ENCODE measurements at regions not wholly inside any gene's neighbourhood (a gene's known extent, or its start where the extent isn't known, plus 50 kb on each side); places are given as distances from the start of the nearest gene placed in this dataset.
A peak's percentile ranks its signal among the peaks of the same experiment; 100 is the strongest.

GRCh38 chr14:61193476-61193875 is 87.7 kb downstream of the TMEM30B start:
- TF ChIP-seq, protein P1, sequence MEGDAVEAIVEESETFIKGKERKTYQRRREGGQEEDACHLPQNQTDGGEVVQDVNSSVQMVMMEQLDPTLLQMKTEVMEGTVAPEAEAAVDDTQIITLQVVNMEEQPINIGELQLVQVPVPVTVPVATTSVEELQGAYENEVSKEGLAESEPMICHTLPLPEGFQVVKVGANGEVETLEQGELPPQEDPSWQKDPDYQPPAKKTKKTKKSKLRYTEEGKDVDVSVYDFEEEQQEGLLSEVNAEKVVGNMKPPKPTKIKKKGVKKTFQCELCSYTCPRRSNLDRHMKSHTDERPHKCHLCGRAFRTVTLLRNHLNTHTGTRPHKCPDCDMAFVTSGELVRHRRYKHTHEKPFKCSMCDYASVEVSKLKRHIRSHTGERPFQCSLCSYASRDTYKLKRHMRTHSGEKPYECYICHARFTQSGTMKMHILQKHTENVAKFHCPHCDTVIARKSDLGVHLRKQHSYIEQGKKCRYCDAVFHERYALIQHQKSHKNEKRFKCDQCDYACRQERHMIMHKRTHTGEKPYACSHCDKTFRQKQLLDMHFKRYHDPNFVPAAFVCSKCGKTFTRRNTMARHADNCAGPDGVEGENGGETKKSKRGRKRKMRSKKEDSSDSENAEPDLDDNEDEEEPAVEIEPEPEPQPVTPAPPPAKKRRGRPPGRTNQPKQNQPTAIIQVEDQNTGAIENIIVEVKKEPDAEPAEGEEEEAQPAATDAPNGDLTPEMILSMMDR (IDR thresholded peaks at IDR 0.05; ENCODE audit: extremely low read depth, missing control alignments), result no peak
- DNase-seq (ENCODE audit: low spot score), result no peak

DNA sequence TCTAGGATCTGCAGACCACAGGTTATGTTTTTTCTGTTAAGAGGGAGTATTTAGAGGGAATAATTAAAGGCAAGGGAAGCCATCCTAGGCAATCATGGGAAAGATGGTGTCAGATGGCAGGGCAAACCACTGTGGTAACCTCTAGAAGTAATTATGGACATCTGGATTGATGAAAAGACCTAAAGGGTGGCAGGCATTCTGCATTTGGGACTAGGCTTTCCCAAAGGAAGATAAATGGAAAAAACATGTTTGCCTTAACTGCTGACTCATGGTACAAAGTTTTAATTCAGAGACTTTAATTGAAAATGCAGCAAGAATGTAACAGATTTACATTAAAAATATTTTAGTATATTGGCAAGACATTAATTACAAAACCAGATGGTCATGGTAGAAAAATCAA is 88.1 kb downstream of the TMEM30B start:
- no peak for DNase-seq (ENCODE audit: low spot score)
- TF ChIP-seq, protein P1 (IDR thresholded peaks at IDR 0.05; ENCODE audit: extremely low read depth, missing control alignments), result no peak

- DNase-seq (ENCODE audit: low spot score), result no peak
- TF ChIP-seq, protein P1 (IDR thresholded peaks at IDR 0.05; ENCODE audit: extremely low read depth, missing control alignments), result no peak
These were observed 89.4 kb downstream of the TMEM30B start for GRCh38 chr14:61191733-61192132.

- TF ChIP-seq, protein P1 (IDR thresholded peaks at IDR 0.05; ENCODE audit: extremely low read depth, missing control alignments), result no peak
- no peak for DNase-seq (ENCODE audit: low spot score)
These were observed 90.8 kb downstream of the TMEM30B start for GRCh38 chr14:61190341-61190740.

GRCh38 chr14:61188978-61189808 is 91.9 kb downstream of the TMEM30B start:
- TF ChIP-seq, protein P1 (IDR thresholded peaks at IDR 0.05; ENCODE audit: extremely low read depth, missing control alignments), result peak; percentile 30
- peak; percentile 70 for DNase-seq (ENCODE audit: low spot score)

DNA sequence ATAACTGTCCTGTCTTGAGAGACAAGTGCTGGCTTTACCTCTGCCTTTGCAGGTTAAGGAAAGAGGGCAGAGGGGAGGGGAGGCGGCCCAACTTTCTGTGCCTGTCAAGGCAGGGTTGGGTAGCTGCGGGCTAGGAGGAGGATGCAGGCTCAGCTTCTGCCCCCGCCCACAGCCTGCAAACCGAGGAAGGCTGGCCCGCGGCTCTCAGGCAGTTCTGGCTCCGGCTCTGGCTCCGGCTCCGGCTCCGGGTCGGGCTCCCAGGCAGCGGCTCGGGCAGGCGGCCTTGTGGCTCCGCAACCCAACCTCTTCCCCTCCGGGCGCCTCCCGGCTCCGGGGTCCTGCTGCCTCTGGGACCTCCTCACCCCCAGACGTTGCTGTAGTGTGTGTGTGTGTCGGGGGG is 92.9 kb downstream of the TMEM30B start:
- no peak for DNase-seq (ENCODE audit: low spot score)
- TF ChIP-seq, protein P1 (IDR thresholded peaks at IDR 0.05; ENCODE audit: extremely low read depth, missing control alignments), result no peak

GRCh38 chr14:61187196-61187905 is 93.8 kb downstream of the TMEM30B start:
- TF ChIP-seq, protein P1 (IDR thresholded peaks at IDR 0.05; ENCODE audit: extremely low read depth, missing control alignments), result no peak
- DNase-seq (ENCODE audit: low spot score), result no peak

Measured in GM20000 (cell line).